A673 (cell line): ENCODE measurements at regions not wholly inside any gene's neighbourhood (a gene's known extent, or its start where the extent isn't known, plus 50 kb on each side); places are given as distances from the start of the nearest gene placed in this dataset.
"Not testable (repeated sequence)": the region's sequence is repeated elsewhere in the genome, so short reads cannot be mapped to it uniquely, and the experiment has no call there.

Experiments
- EZH2 ChIP-seq: fragments of 200-600 bp; sonication (generic); IDR thresholded peaks from 2 replicates; pipeline ENCODE4 v1.6.1; 2017; ENCODE audit warnings: borderline replicate concordance, low read depth, mild to moderate bottlenecking, mixed read lengths, antibody characterized with exemption, low read length; ENCODE audit not compliant: poor library complexity, severe bottlenecking
- TF ChIP-seq, protein P1 (sequence below): fragments of 300-800, 200-600 bp; sonication (generic); conservative IDR thresholded peaks from 2 replicates; pipeline ENCODE4 v1.5.1; 2017; ENCODE audit warnings: low read depth, mild to moderate bottlenecking, antibody characterized with exemption, low read length, moderate library complexity, mixed read lengths

DNA sequence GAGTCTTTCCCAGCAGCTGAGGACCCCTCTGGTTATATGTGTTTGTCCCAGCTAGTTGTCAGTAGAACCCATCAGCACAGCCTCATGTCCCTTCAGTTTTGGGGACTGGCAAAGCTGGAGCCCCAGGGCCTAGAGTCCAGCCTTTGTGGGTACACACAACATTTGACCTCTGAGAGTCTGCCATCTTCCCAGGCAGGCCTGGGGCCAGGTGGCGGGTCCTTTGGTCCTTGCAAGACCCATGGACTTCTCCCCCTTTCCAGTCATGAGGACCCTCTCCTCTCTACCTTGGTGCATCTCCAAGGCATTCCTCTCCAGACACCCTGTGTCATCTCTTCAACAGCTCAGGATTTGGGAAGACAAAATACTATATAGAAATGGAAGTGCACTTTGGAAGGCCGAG is 198.4 kb downstream of the ZNF37A start:
- TF ChIP-seq, protein P1, sequence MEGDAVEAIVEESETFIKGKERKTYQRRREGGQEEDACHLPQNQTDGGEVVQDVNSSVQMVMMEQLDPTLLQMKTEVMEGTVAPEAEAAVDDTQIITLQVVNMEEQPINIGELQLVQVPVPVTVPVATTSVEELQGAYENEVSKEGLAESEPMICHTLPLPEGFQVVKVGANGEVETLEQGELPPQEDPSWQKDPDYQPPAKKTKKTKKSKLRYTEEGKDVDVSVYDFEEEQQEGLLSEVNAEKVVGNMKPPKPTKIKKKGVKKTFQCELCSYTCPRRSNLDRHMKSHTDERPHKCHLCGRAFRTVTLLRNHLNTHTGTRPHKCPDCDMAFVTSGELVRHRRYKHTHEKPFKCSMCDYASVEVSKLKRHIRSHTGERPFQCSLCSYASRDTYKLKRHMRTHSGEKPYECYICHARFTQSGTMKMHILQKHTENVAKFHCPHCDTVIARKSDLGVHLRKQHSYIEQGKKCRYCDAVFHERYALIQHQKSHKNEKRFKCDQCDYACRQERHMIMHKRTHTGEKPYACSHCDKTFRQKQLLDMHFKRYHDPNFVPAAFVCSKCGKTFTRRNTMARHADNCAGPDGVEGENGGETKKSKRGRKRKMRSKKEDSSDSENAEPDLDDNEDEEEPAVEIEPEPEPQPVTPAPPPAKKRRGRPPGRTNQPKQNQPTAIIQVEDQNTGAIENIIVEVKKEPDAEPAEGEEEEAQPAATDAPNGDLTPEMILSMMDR: not testable (repeated sequence)
- TF ChIP-seq EZH2: not testable (repeated sequence)
